ENCODE measurements at regions not wholly inside any gene's neighbourhood (a gene's known extent, or its start where the extent isn't known, plus 50 kb on each side); places are given as distances from the start of the nearest gene placed in this dataset.
"Not testable (repeated sequence)": the region's sequence is repeated elsewhere in the genome, so short reads cannot be mapped to it uniquely, and the experiment has no call there.

GRCh38 chr13:79935121-79935520 is 405.8 kb downstream of the SPRY2 start:
- DNase-seq (ENCODE audit: low spot score) = no peak
- no peaks in the 10 kb centered on the region for H3K27me3 Mint-ChIP-seq (ENCODE audit: insufficient read depth)
- H3K27ac Mint-ChIP-seq = no peak overlapping the region
- H3K36me3 Mint-ChIP-seq (ENCODE audit: low read depth) = no peaks in the 10 kb centered on the region
- no peak overlapping the region for H3K4me3 Mint-ChIP-seq
- H3K9me3 Mint-ChIP-seq = no peaks in the 10 kb centered on the region
- intact Hi-C loops (cut with micrococcal nuclease) = no loop called here
- no peaks in the 10 kb centered on the region for H3K4me1 Mint-ChIP-seq (ENCODE audit: low read depth)

- H3K4me3 Mint-ChIP-seq = no peak overlapping the region
- H3K9me3 Mint-ChIP-seq = no peaks in the 10 kb centered on the region
Observed at GRCh38 chr13:79933389-79933788, 407.5 kb downstream of the SPRY2 start.

GRCh38 chr13:79932556-79932955 is 408.4 kb downstream of the SPRY2 start:
- no peak for DNase-seq (ENCODE audit: low spot score)
- H3K4me1 Mint-ChIP-seq (ENCODE audit: low read depth) = no peaks in the 10 kb centered on the region
- intact Hi-C loops (cut with micrococcal nuclease) = no loop called here
- no peaks in the 10 kb centered on the region for H3K36me3 Mint-ChIP-seq (ENCODE audit: low read depth)
- H3K4me3 Mint-ChIP-seq = no peak overlapping the region
- H3K27me3 Mint-ChIP-seq (ENCODE audit: insufficient read depth) = no peaks in the 10 kb centered on the region
- H3K27ac Mint-ChIP-seq = no peak overlapping the region
- H3K9me3 Mint-ChIP-seq = no peaks in the 10 kb centered on the region

More at GRCh38 chr13:79933389-79933788, 407.5 kb downstream of the SPRY2 start:
- no peak for DNase-seq (ENCODE audit: low spot score)
- Mint-ChIP-seq H3K27me3 (ENCODE audit: insufficient read depth) (no peaks in the 10 kb centered on the region), H3K36me3 (ENCODE audit: low read depth) (no peaks in the 10 kb centered on the region), H3K4me1 (ENCODE audit: low read depth) (no peaks in the 10 kb centered on the region), H3K27ac (no peak overlapping the region)
- intact Hi-C loops (cut with micrococcal nuclease) = no loop called here

GRCh38 chr13:79923973-79924556 is 416.9 kb downstream of the SPRY2 start:
- H3K9me3 Mint-ChIP-seq; intact Hi-C loops (cut with micrococcal nuclease): not testable (repeated sequence)

GRCh38 chr13:79919091-79919490 is 421.8 kb downstream of the SPRY2 start:
- Mint-ChIP-seq H3K4me3 (no peak overlapping the region), H3K27me3 (ENCODE audit: insufficient read depth) (no peaks in the 10 kb centered on the region), H3K36me3 (ENCODE audit: low read depth) (no peaks in the 10 kb centered on the region), H3K27ac (no peak overlapping the region), H3K9me3 (no peaks in the 10 kb centered on the region), H3K4me1 (ENCODE audit: low read depth) (no peaks in the 10 kb centered on the region)
- no peak for DNase-seq (ENCODE audit: low spot score)
- intact Hi-C loops (cut with micrococcal nuclease) = no loop called here

More at GRCh38 chr13:79923973-79924556, 416.9 kb downstream of the SPRY2 start:
- not testable (repeated sequence) for DNase-seq (ENCODE audit: low spot score); H3K36me3 Mint-ChIP-seq (ENCODE audit: low read depth); H3K27me3 Mint-ChIP-seq (ENCODE audit: insufficient read depth); H3K4me1 Mint-ChIP-seq (ENCODE audit: low read depth); H3K4me3 Mint-ChIP-seq; H3K27ac Mint-ChIP-seq

GRCh38 chr13:79918620-79919019 is 422.3 kb downstream of the SPRY2 start:
- no peak overlapping the region for H3K27ac Mint-ChIP-seq
- H3K27me3 Mint-ChIP-seq (ENCODE audit: insufficient read depth) = no peaks in the 10 kb centered on the region
- no peaks in the 10 kb centered on the region for H3K4me1 Mint-ChIP-seq (ENCODE audit: low read depth)
- H3K4me3 Mint-ChIP-seq = no peak overlapping the region
- no peaks in the 10 kb centered on the region for H3K9me3 Mint-ChIP-seq
- DNase-seq (ENCODE audit: low spot score) = no peak
- H3K36me3 Mint-ChIP-seq (ENCODE audit: low read depth) = no peaks in the 10 kb centered on the region
- intact Hi-C loops (cut with micrococcal nuclease) = no loop called here

GRCh38 chr13:79917628-79918027 is 423.3 kb downstream of the SPRY2 start:
- Mint-ChIP-seq H3K36me3 (ENCODE audit: low read depth) (no peaks in the 10 kb centered on the region), H3K4me1 (ENCODE audit: low read depth) (no peaks in the 10 kb centered on the region), H3K27ac (no peak overlapping the region), H3K4me3 (no peak overlapping the region), H3K27me3 (ENCODE audit: insufficient read depth) (no peaks in the 10 kb centered on the region), H3K9me3 (no peaks in the 10 kb centered on the region)
- intact Hi-C loops (cut with micrococcal nuclease) = no loop called here
- no peak for DNase-seq (ENCODE audit: low spot score)

- Mint-ChIP-seq H3K4me1 (ENCODE audit: low read depth) (no peaks in the 10 kb centered on the region), H3K27me3 (ENCODE audit: insufficient read depth) (no peaks in the 10 kb centered on the region), H3K36me3 (ENCODE audit: low read depth) (no peaks in the 10 kb centered on the region), H3K9me3 (no peaks in the 10 kb centered on the region), H3K27ac (no peak overlapping the region), H3K4me3 (no peak overlapping the region)
- DNase-seq (ENCODE audit: low spot score) = no peak
- intact Hi-C loops (cut with micrococcal nuclease) = no loop called here
Observed at GRCh38 chr13:79915114-79915811, 425.7 kb downstream of the SPRY2 start.

GRCh38 chr13:79913141-79913827 is 427.6 kb downstream of the SPRY2 start:
- no peaks in the 10 kb centered on the region for H3K4me1 Mint-ChIP-seq (ENCODE audit: low read depth)
- intact Hi-C loops (cut with micrococcal nuclease) = no loop called here
- H3K27me3 Mint-ChIP-seq (ENCODE audit: insufficient read depth) = no peaks in the 10 kb centered on the region
- no peak for DNase-seq (ENCODE audit: low spot score)
- no peaks in the 10 kb centered on the region for H3K36me3 Mint-ChIP-seq (ENCODE audit: low read depth)
- H3K9me3 Mint-ChIP-seq = no peaks in the 10 kb centered on the region
- no peak overlapping the region for H3K27ac Mint-ChIP-seq
- no peak overlapping the region for H3K4me3 Mint-ChIP-seq

GRCh38 chr13:79912403-79912802 is 428.5 kb downstream of the SPRY2 start:
- Mint-ChIP-seq H3K4me1 (ENCODE audit: low read depth) (no peaks in the 10 kb centered on the region), H3K27ac (no peak overlapping the region), H3K9me3 (no peaks in the 10 kb centered on the region), H3K27me3 (ENCODE audit: insufficient read depth) (no peaks in the 10 kb centered on the region), H3K36me3 (ENCODE audit: low read depth) (no peaks in the 10 kb centered on the region), H3K4me3 (no peak overlapping the region)
- intact Hi-C loops (cut with micrococcal nuclease) = no loop called here
- DNase-seq (ENCODE audit: low spot score) = no peak

GRCh38 chr13:79910875-79911540 is 429.9 kb downstream of the SPRY2 start:
- Mint-ChIP-seq H3K4me3 (no peak overlapping the region), H3K27ac (no peak overlapping the region), H3K27me3 (ENCODE audit: insufficient read depth) (no peaks in the 10 kb centered on the region), H3K9me3 (no peaks in the 10 kb centered on the region), H3K4me1 (ENCODE audit: low read depth) (no peaks in the 10 kb centered on the region), H3K36me3 (ENCODE audit: low read depth) (no peaks in the 10 kb centered on the region)
- intact Hi-C loops (cut with micrococcal nuclease) = no loop called here
- DNase-seq (ENCODE audit: low spot score) = no peak

GRCh38 chr13:79909644-79910043 is 428.7 kb downstream of the NDFIP2 start:
- no peak overlapping the region for H3K4me3 Mint-ChIP-seq
- H3K9me3 Mint-ChIP-seq = no peaks in the 10 kb centered on the region
- H3K27ac Mint-ChIP-seq = no peak overlapping the region
- intact Hi-C loops (cut with micrococcal nuclease) = no loop called here
- H3K4me1 Mint-ChIP-seq (ENCODE audit: low read depth) = no peaks in the 10 kb centered on the region
- H3K27me3 Mint-ChIP-seq (ENCODE audit: insufficient read depth) = no peaks in the 10 kb centered on the region
- H3K36me3 Mint-ChIP-seq (ENCODE audit: low read depth) = no peaks in the 10 kb centered on the region
- no peak for DNase-seq (ENCODE audit: low spot score)

- no peaks in the 10 kb centered on the region for H3K4me1 Mint-ChIP-seq (ENCODE audit: low read depth)
- no peaks in the 10 kb centered on the region for H3K9me3 Mint-ChIP-seq
- H3K36me3 Mint-ChIP-seq (ENCODE audit: low read depth) = no peaks in the 10 kb centered on the region
- H3K27ac Mint-ChIP-seq = no peak overlapping the region
- intact Hi-C loops (cut with micrococcal nuclease) = no loop called here
- no peaks in the 10 kb centered on the region for H3K27me3 Mint-ChIP-seq (ENCODE audit: insufficient read depth)
- H3K4me3 Mint-ChIP-seq = no peak overlapping the region
- DNase-seq (ENCODE audit: low spot score) = no peak
Observed at GRCh38 chr13:79908381-79908780, 427.4 kb downstream of the NDFIP2 start.

Data from activated T-helper 1 cell treated with anti-CD3 and anti-CD28 coated beads, Interleukin-12 subunit alpha, Interleukin-12 subunit beta, Interleukin-2, Interleukin-4 antibody, amounts not matched to agents 30 ng/mL and 10 ng/mL and 1 ng/mL, durations not matched to agents 14 hours and 24 hours and 36 hours (primary cell).